Islet of Langerhans (tissue), 1 donor: ENCODE measurements at regions not wholly inside any gene's neighbourhood (a gene's known extent, or its start where the extent isn't known, plus 50 kb on each side); places are given as distances from the start of the nearest gene placed in this dataset.
"Not testable (repeated sequence)": the region's sequence is repeated elsewhere in the genome, so short reads cannot be mapped to it uniquely, and the experiment has no call there.

ENCODE experiments used
- FAIRE-seq: peaks from one replicate; lab custom pipeline; 2011; peaks lifted over from hg19 to GRCh38; lab: Jason Lieb, UNC

- FAIRE-seq = not testable (repeated sequence)
Measured at GRCh38 chrX:99988532-99988931, 421.5 kb downstream of the PCDH19 start.

DNA sequence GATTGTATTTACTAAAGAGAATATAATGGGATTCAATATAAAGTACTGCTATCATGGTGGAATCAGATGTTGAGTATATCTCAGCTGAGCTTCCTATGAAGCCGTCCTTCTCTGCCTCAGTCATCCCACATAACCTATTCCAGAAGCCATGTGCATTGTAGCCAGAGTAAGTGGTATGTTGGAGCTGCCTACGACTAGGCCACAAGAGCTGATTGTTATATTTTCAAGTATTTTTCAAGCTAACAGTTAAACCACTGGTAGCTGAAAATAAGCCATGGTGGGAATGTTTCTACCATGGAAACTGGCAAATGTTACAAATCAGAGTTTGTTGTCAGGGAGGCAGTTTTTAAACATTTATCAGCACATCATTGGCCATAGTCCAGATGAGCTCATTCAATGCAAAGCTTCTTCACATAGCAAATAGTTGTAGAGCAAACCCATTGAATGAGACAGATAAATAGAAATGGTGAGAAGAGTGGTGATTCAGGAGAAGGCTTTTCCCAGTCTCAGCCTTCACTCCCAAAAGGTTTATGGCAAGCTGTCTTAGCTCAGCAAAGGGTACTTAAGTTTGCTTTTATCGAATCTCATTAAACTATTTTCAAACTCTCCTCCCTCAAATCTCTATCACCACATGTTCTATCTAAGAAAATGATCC lies 436.4 kb downstream of the PCDH19 start:
- no peak for FAIRE-seq

GRCh38 chrX:99939883-99940232 lies 470.2 kb downstream of the PCDH19 start:
- FAIRE-seq = no peak

- FAIRE-seq = not testable (repeated sequence)
Measured at GRCh38 chrX:99939206-99939882, 470.7 kb downstream of the PCDH19 start.

DNA sequence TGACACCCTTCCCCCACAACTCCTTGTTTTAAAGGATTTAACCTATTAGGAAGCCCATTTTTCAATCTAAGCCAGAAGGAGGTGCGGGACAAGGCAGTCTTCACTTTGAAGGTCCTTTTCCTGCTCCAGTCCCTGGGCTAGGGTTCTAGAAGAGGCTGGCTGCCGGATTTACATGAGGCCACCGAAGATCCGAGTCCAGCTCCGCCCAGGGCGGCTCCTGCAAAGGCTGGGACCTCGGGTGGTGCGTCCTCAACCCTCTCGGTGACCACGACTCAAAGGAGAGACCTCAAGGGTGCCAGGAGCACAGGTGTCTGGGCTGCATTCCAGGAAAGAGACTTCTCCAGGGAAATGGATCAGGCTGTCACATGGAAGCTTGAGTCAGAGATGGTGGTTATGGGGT lies 471.6 kb downstream of the PCDH19 start:
- FAIRE-seq = no peak

GRCh38 chrX:99933865-99934264 lies 476.2 kb downstream of the PCDH19 start:
- FAIRE-seq = no peak

- no peak for FAIRE-seq
Measured at GRCh38 chrX:99914635-99915034, 495.4 kb downstream of the PCDH19 start.

DNA sequence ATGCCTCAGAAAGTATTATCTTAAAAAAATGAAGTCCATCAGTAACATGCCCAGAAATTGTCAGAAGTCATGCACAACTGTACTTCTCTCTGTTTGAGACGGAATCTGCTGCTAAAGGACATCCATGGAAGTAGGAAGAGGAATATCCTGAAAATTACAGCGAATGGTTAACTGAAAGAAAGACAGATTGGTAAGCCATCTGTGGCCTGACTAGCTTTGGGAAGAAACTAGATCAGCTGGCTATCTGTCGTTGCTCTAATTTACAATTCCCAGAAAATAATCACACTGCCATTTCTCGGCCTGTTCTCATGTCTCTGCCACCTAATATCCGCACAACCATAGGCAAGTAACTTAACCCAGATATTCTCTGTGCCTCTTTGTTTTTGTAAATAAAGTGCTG lies 496.5 kb downstream of the PCDH19 start:
- FAIRE-seq = no peak

DNA sequence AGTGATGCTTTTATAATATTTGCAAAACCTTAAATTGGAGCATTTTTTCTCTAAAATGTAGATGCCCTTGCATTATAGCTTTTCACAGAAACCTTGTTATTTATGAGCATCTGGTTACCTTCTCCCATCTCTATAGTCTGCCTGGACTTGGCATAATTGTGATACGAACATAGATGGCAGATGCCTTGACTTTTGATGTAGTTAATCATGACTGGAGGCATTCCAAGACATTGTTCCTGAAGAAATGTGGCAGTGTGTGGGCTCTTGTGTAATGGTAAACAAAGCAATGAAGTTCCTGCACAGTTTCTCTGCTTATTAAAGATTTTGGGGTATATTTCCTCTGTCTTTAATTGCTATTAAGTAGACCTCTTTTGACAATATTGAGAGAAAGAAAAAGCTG lies 500.1 kb downstream of the PCDH19 start:
- FAIRE-seq = no peak

DNA sequence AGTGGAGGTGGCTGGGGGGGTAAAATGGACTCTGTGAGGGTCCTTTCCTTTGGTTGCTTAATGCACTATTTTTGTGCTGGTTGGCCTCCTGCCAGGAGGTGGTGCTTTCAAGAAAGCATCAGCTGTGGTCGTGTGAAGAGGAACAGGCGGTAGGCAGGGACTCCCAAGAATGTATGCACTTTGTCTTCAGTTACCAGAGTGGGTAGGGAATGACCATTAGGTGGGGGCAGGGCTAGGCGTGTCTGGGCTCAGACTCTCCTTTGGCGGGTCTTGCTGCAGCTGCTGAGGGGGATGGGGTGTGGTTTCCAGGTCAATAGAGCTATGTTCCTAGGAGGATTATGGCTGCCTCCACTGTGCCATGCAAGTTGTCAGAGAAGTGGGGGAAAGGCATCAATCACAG lies 509.0 kb downstream of the PCDH19 start:
- no peak for FAIRE-seq

- FAIRE-seq = no peak
Measured at GRCh38 chrX:99887918-99888317, 522.2 kb downstream of the PCDH19 start.

- FAIRE-seq = no peak
Measured at GRCh38 chrX:99857455-99857854, 552.6 kb downstream of the PCDH19 start.

GRCh38 chrX:99833821-99834220 lies 576.3 kb downstream of the PCDH19 start:
- no peak for FAIRE-seq

DNA sequence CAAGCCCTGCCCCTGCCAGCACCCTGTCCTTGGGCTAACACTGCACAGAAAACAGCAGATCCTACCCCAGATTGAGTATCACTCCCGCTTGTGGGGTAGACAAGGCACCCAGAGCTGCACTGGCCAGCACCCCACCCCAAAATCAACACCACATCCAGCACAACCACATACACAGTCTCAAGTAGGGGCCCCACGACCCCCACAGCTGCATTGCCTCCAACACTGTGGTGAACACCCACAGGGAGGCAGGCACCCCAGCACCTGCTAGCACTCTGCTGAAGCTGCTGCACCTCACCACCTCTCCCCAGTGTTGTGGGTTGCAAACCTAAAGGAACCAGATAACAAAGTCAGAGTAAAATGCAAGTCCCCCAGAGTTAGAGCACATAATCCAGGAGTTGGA lies 589.9 kb downstream of the PCDH19 start:
- FAIRE-seq = no peak

DNA sequence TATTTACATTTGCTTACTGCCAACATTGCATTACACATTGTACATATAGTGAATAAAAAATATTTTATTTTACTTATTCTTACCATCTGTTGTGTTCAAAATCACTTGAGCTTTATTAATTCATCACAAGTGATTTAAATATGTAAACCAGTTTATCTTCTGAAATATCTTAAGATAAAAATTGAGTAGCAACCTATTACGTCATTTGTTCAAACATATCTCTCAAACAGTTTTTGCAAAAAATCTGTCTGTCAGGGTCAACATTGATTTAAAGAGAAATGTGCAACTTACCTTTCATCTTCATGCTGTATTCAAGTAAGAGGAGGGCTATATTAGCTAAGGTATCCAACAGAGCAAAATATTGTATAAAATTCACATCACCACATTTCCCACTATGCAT lies 610.1 kb downstream of the PCDH19 start:
- FAIRE-seq = no peak

DNA sequence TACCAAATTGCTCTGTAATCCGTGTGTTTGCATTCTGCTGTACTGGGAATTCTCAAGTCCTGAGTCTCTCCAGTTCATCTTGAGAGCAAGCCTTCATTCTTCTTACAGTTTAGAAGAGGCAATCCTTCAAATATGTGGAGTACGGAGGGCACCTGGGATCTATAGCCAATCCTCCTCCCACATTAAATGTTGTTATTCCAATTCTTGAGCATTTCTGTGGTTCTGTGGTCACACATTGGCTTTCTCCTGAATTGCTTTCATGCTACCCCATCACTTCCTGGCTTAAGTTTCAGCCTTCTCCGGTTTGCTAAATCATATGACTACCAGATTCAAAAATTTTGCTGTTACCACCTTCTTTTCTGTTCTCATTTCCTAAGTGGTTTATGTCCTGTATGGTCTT lies 611.1 kb downstream of the PCDH19 start:
- FAIRE-seq = no peak

DNA sequence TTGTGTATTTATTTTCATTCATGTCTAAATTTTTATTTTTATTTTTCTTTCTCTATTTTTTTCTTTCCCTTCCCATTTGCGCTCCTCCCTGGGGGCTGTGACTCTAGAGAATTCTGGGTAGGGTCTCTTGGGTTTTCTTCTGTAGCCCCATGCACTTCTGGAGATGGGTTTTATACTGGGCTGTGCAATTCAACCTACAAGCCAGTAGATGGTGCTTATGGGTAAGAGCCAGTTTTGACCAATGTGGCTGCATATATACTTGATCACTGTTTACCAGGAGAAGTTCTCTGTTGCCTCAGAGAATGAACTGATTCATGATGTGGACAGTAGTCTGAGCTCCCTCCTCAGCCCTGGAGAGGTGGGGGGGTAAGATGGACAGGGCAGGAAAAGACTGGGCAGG lies 614.6 kb downstream of the PCDH19 start:
- FAIRE-seq = no peak

DNA sequence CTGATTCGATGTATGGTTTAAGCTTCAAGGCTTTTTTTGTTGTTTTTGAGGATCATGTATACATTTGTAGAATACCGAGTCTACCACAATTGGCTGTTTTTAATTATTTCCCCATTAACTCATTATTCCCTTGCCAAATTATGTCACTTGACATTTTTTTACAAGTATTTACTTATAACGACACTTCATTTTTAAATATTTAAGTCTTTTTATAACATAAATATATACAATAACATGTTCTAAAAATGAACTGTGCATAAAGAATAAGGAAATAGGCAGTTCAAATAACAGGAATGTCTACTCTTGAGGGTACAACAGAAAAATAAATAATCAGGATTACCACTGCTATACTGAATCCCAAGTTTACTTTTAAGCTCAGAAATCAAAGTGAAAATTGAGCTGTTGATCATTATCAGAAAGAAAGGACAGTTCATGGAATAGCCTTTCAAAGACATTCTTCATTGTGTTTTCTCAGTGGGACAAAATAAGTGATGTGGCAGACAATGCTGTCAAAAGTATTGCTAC lies 627.5 kb downstream of the PCDH19 start:
- FAIRE-seq = no peak

GRCh38 chrX:99777912-99778311 lies 632.2 kb downstream of the PCDH19 start:
- FAIRE-seq = no peak

- FAIRE-seq = no peak
Measured at GRCh38 chrX:99761731-99762130, 648.3 kb downstream of the PCDH19 start.

DNA sequence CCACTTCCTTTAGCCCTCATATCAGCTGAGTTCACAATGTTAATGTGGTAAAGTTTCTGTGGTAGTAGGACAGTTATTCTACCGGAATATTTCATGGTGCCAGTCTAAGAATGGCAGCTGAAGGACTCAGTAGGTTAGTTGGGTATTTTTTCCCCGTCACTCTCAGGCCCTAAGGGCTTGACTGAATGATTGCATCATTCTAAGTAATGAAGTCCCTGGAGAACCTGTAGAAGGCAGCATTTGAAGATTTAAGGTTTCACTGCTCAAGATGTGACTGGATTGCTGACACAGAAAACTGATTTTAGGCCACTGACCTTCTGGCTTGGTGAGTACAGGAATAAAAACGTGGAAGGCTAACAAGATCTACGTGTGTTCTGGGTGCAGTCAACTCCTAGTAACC lies 657.3 kb downstream of the PCDH19 start:
- no peak for FAIRE-seq

- no peak for FAIRE-seq
Measured at GRCh38 chrX:99750721-99751120, 659.4 kb downstream of the PCDH19 start.

DNA sequence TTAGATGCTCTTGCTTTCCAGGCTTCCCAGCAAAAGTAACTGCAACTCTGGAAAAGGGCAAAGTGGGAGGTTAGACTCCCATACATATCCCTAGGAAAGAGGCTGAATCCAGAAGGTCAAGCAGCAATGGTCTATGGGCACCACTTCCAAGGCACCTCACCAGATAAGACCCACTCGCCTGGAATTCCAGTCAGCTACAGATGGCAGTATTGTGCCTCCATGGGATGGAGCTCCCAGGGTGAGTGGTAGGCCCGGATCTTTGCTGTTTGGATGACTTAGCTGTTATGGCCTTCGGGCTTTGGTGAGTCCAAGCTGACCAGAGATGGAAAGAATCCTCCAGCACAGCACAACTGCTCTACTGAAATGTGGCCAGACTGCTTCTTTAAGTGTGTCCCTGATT lies 688.0 kb downstream of the PCDH19 start:
- FAIRE-seq = no peak

- no peak for FAIRE-seq
Measured at GRCh38 chrX:99719140-99719539, 690.9 kb downstream of the PCDH19 start.
